GM12892 (cell line): ENCODE measurements at regions not wholly inside any gene's neighbourhood (a gene's known extent, or its start where the extent isn't known, plus 50 kb on each side); places are given as distances from the start of the nearest gene placed in this dataset.

Source experiments
- POLR2A ChIP-seq: IDR thresholded peaks from 2 replicates; pipeline ENCODE4 v1.6.1; 2011; ENCODE audit warnings: low read depth, low read length, control low read depth
- POLR2AphosphoS5 ChIP-seq: IDR thresholded peaks from 2 replicates; pipeline ENCODE4 v1.6.1; 2011; ENCODE audit warnings: low read depth, low read length, control low read depth

DNA sequence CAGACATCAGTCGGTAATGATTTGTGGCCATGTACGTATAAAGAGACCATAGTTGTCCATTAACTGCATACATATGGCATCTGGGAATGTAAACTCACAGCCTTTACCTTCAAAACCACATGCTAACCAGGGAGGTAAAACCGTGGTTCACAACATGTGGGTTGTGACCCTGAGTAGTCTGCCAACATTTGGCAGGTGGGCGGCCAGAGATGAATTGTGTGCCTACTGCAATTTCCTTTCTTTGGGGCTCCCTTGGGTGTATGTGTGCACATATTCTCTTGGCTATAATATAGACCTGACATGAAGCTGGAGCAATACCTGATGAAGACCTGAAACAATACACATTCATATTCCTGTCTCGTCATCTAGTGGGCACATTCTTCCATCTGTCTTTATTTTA lies 396.0 kb downstream of the MLLT3 start:
- no peak for TF ChIP-seq POLR2AphosphoS5
- TF ChIP-seq POLR2A, result no peak
